ENCODE measurements at regions not wholly inside any gene's neighbourhood (a gene's known extent, or its start where the extent isn't known, plus 50 kb on each side); places are given as distances from the start of the nearest gene placed in this dataset.

DNA sequence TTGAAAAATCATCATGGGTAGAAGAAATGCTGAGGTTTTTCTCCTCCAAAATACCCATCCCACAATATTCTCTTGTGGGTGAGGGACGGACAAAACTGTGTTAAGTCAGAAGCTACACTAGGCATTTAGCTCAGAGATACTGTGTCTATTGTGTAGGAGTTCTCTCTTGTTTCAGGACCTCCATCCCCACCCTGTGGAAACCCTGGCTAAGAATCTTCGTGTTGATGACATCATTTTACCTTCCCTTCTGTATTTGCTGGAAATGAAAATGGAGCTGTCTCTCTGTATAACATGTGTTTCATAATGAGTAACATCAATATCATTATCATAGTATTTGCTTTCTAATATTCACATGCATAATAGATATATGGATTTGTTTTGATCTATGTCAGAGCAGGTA, 1193.0 kb upstream of the CITED2 start:
- H3K36me3 Mint-ChIP-seq = no peaks in the 10 kb centered on the region
- peaks cover 2 to 6% of the 10 kb centered on the region in 2 donors for H3K4me1 Mint-ChIP-seq
- H3K9me3 Mint-ChIP-seq = no peaks in the 10 kb centered on the region
- no peak for ATAC-seq (replicated peaks)
- H3K4me3 Mint-ChIP-seq = no peak overlapping the region
- H3K27ac Mint-ChIP-seq = no peak overlapping the region
- H3K27me3 Mint-ChIP-seq = no peaks in the 10 kb centered on the region
- DNase-seq = no peak

DNA sequence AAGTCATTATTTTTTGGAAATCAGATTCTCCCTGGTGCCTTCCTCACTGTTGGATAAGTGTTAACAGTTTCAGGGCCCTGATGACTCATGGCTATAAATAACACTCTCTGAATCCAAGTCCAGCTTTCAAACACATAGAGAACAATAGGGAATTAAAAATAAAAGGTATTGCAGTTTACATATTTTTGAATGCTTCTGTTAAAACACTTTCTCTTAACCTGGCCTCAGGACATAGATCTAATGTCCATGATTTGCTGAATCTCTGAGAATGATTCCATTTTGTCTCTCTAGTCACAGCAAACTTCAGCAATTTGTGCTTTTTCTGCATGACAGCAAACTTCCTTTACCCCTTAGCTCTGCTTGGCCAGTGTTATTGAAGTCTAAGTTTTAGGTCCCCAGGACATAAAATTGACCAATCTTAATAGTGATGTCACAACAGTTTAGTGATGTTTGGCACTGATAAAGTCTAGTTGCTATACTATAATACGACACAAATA, 1192.4 kb upstream of the CITED2 start:
- Mint-ChIP-seq H3K9me3 (no peaks in the 10 kb centered on the region), H3K36me3 (no peaks in the 10 kb centered on the region), H3K27me3 (no peaks in the 10 kb centered on the region), H3K27ac (no peak overlapping the region), H3K4me1 (no peaks in the 10 kb centered on the region), H3K4me3 (no peak overlapping the region)
- DNase-seq (no peak), ATAC-seq (replicated peaks) (no peak)

DNA sequence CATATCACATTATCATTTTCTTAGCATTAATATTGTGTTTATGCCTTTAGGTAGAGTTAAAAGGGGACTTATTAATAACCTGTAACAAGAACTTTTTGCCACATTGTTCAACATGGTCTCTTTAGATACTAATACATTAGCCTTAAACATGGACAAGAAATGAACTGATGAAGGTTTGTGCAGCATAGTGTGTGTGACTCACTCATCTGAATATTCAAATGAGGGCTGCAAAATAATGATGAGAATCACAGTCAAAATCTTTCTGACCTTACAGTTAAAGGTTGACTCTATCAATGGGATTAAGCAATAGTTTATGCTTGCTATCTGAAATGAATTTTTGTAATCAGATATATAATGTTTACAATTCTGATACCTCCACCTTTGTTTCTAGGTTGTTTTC, 1189.3 kb upstream of the CITED2 start:
- Mint-ChIP-seq H3K27me3 (no peaks in the 10 kb centered on the region), H3K27ac (no peak overlapping the region), H3K4me3 (no peak overlapping the region), H3K36me3 (no peaks in the 10 kb centered on the region), H3K9me3 (no peaks in the 10 kb centered on the region), H3K4me1 (no peaks in the 10 kb centered on the region)
- DNase-seq (no peak), ATAC-seq (replicated peaks) (no peak)

DNA sequence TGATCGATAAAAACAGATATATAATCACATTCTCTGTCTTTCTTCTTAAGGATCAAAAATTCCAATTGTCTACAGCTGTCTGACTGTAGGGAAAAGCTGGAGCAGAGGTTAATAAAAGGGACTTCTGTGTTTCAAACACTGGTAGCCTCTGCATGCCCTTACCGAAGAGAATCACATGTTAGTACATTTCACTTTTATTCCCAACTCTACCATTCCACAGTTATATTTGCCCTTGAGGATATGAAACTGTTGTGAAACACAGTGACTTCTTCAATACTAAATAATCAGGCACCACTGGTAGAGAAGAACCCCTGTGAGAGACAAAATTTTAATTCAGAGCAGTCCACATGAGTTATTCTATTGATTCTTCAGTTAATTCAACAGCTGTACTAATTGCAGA, 1187.3 kb upstream of the CITED2 start:
- Mint-ChIP-seq H3K27ac (no peak overlapping the region), H3K36me3 (no peaks in the 10 kb centered on the region), H3K27me3 (no peaks in the 10 kb centered on the region), H3K4me3 (no peak overlapping the region), H3K4me1 (no peaks in the 10 kb centered on the region), H3K9me3 (no peaks in the 10 kb centered on the region)
- ATAC-seq (replicated peaks) (no peak), DNase-seq (no peak)

DNA sequence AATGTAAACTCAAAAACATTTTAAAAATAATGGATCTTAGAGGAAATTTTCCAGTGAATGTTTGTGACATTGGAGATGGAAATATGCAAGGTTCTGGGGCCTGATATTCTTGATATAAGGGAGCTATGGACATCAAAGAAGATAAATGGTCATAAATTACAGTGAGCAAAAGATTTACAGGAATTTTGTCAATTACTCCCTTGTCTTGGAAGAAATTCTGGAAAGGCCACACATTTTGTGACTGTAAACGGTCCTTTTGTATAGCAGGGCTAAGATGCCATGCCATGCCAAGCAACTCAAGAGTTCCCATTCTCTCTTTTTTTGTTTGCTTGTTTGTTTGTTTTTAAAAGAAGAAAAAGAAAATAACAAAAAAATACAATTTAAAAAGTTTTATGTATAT, 1186.2 kb upstream of the CITED2 start:
- DNase-seq = no peak
- Mint-ChIP-seq H3K27ac (no peak overlapping the region), H3K27me3 (no peaks in the 10 kb centered on the region), H3K4me1 (no peaks in the 10 kb centered on the region), H3K4me3 (no peak overlapping the region), H3K36me3 (no peaks in the 10 kb centered on the region), H3K9me3 (no peaks in the 10 kb centered on the region)
- no peak for ATAC-seq (replicated peaks)

DNA sequence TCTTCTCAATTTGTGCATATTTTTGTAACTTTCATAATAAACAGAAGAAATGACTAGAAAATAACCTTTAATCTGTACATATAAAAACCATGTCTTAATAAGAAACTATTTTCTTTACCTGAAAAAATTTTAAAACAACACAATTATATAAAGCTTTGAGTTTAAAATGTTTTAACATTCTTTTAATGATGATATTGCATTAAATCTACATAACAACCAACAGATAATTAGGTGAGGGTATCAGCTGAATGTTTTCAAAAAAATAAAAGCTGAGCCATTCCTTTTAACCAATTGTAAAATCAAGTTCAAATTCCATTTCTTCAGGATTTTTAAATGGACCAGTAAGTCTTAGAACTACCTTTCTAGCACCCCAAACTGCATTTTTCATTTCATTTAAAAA, 1185.0 kb upstream of the CITED2 start:
- Mint-ChIP-seq H3K4me1 (no peaks in the 10 kb centered on the region), H3K4me3 (no peak overlapping the region), H3K36me3 (no peaks in the 10 kb centered on the region), H3K9me3 (no peaks in the 10 kb centered on the region), H3K27me3 (no peaks in the 10 kb centered on the region), H3K27ac (no peak overlapping the region)
- ATAC-seq (replicated peaks) = no peak
- no peak for DNase-seq

DNA sequence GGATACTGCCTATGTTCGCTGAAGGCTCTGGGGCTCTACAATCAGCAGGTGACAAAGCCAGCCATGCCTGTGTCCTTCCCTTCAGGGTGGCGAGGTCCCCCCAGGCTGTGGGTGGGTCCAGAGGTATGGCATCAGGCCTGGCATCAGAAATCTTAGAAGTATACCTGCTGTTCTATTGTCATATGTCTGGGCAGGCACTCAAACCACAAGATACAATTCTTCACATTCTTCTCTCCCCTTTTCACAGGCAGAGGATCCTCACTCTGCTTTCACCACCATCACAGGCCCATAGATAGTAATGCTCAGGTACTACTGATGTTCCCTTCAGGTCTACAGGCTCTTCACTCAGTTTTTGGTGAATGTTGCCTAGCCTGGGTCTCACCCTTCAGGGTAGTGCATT, 1180.0 kb upstream of the CITED2 start:
- no peak for ATAC-seq (replicated peaks)
- H3K27ac Mint-ChIP-seq = no peak overlapping the region
- H3K4me3 Mint-ChIP-seq = no peak overlapping the region
- H3K9me3 Mint-ChIP-seq = peaks cover 0 to 2% of the 10 kb centered on the region in 2 donors
- no peaks in the 10 kb centered on the region for H3K4me1 Mint-ChIP-seq
- no peak for DNase-seq
- H3K36me3 Mint-ChIP-seq = no peaks in the 10 kb centered on the region
- H3K27me3 Mint-ChIP-seq = no peaks in the 10 kb centered on the region

DNA sequence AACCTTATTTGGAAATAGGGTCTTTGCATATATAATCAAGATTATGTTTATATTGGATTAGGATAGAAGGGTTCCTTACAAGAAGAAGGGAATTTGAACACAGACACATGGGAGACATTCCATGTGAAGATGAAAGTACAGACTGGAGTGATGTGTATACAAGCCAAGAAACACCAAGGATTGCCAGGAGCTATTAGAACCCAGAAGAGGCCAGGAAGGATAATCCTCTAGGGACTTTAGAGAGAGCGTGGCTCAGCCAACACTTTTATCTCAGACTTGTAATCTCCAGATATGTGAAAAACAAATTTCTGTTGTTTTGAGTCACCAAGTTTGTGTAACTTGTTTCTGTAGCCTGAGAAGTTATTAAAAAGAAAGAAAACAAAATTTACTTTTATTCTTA, 1173.9 kb upstream of the CITED2 start:
- no peak overlapping the region for H3K27ac Mint-ChIP-seq
- H3K4me1 Mint-ChIP-seq = no peaks in the 10 kb centered on the region
- no peak for ATAC-seq (replicated peaks)
- H3K36me3 Mint-ChIP-seq = no peaks in the 10 kb centered on the region
- H3K27me3 Mint-ChIP-seq = no peaks in the 10 kb centered on the region
- DNase-seq = no peak
- H3K4me3 Mint-ChIP-seq = no peak overlapping the region
- peaks cover 0 to 2% of the 10 kb centered on the region in 2 donors for H3K9me3 Mint-ChIP-seq

DNA sequence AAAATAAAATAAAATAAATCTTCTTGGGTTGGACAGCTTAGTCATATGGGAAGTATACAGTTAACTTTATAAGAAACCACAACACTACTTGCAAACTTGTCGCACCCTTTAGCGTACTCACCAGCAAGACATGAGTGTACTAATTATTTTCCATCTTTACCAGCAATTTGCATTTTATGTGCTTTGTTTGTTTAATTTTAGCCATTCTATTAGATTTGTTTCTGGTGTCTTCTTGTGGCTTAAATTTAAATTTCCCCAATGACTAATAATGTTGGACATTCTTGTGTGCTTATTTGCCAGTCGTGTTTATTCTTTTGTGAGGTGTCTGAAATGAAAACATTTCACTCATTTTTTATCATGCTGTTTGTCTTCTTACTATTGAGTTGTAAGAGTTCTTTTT, 1172.2 kb upstream of the CITED2 start:
- Mint-ChIP-seq H3K36me3 (no peaks in the 10 kb centered on the region), H3K27me3 (no peaks in the 10 kb centered on the region), H3K9me3 (peaks cover 0 to 2% of the 10 kb centered on the region in 2 donors), H3K27ac (no peak overlapping the region), H3K4me1 (no peaks in the 10 kb centered on the region), H3K4me3 (no peak overlapping the region)
- ATAC-seq (replicated peaks) (no peak), DNase-seq (no peak)

DNA sequence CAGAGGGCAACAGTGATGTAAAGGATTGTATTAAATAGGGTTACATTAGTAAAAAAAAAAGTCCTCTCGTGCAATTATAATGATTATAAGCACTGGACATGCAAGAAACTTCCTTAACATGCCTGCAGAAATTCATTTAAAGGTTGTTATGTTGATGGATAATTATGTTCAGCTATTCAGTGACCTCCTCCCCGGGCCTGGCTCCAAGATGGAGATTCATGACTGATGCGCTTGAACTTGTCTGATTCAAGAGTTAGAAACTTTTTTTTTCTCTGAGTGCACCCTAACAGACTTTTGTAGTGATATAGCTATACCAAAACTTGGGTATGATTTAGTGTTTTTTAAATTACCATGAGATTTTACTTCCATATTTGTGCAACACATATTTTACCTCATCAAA, 1170.0 kb upstream of the CITED2 start:
- Mint-ChIP-seq H3K4me3 (no peak overlapping the region), H3K27ac (no peak overlapping the region), H3K9me3 (no peaks in the 10 kb centered on the region), H3K36me3 (no peaks in the 10 kb centered on the region), H3K4me1 (no peaks in the 10 kb centered on the region), H3K27me3 (no peaks in the 10 kb centered on the region)
- no peak for DNase-seq
- no peak for ATAC-seq (replicated peaks)

DNA sequence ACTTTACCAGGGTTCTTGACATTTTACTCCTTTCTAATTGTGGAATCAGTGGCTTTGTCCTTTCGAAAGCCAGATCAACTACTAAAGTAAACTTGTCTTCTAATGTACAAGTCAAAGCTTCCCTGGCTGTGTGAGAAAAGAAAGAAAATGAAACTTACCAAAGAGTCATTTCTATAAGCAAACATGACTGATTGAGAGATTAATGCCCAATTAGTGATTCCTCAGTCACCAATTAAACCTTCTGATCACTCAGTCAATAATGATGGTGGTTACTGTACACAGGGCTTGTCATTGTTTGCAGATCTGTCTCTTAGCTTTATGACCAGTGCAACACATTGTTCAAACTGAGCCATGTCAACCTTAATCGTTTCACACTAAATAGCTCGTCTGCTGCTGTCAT, 1168.4 kb upstream of the CITED2 start:
- ATAC-seq (replicated peaks) = no peak
- no peak for DNase-seq
- Mint-ChIP-seq H3K4me3 (no peak overlapping the region), H3K4me1 (no peaks in the 10 kb centered on the region), H3K36me3 (no peaks in the 10 kb centered on the region), H3K27me3 (no peaks in the 10 kb centered on the region), H3K27ac (no peak overlapping the region), H3K9me3 (no peaks in the 10 kb centered on the region)

DNA sequence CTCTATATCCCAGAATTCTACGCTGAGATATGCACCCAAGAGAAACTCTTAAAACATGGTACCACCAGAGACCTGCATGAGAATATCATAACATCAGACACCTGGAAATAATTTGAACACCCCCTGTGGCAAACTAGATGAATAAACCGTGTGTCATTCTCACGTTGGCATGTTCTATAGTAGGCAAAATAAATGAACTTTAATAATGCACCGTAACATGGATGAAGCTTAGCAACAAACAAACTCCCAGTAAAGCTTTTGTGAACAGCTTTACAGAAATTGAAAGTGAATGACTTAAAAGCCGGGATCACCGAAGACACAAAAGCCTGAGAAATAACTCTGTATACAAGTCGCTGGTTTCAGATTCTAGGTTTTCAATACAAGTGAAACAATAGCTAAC, 1166.8 kb upstream of the CITED2 start:
- Mint-ChIP-seq H3K9me3 (peaks cover 0 to 1% of the 10 kb centered on the region in 2 donors), H3K4me1 (no peaks in the 10 kb centered on the region), H3K27ac (no peak overlapping the region), H3K4me3 (no peak overlapping the region), H3K36me3 (no peaks in the 10 kb centered on the region), H3K27me3 (no peaks in the 10 kb centered on the region)
- no peak for ATAC-seq (replicated peaks)
- DNase-seq = no peak

DNA sequence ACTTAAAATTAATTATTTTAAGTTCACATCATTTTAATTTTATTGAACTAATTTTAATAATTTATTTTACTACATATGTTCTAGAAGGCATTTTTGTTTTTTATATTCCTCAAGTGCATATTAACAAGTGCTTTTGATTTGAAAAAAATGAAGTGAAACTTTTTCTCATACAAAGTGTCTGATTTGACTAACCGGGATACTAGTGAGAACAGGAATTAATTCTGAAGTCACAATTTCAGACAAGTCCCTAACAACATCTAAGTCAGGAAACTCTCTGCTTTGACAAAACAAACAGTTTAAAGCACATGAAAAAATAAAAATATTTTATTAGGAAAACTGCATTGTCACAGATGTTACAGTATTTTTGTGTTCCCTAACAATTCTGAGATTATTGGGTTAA, 1166.3 kb upstream of the CITED2 start:
- no peak for ATAC-seq (replicated peaks)

DNA sequence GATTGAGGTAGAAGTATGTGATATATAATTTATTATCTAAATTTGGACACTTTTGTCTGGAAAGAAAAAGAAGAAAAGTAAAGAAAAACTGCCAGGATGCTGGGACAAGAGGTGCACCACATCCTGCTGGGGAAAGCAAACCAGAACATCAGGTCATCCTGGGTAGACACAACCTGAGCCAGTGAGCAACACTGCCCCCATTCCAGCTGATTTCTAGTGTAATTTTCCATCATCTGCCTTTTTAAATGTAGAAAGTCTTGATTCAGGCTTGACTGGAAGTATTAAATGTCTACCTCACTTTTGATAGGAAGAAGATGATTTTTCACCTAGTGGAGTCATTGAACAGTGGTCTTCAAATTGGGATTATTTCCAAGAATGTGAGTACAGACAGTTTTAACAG, 1164.5 kb upstream of the CITED2 start:
- DNase-seq = no peak
- H3K9me3 Mint-ChIP-seq = peaks cover 11 to 12% of the 10 kb centered on the region in 2 donors
- no peaks in the 10 kb centered on the region for H3K4me1 Mint-ChIP-seq
- H3K4me3 Mint-ChIP-seq = no peak overlapping the region
- no peaks in the 10 kb centered on the region for H3K27me3 Mint-ChIP-seq
- H3K27ac Mint-ChIP-seq = no peak overlapping the region
- no peak for ATAC-seq (replicated peaks)
- H3K36me3 Mint-ChIP-seq = no peaks in the 10 kb centered on the region

More for the DNA sequence above, 1166.3 kb upstream of the CITED2 start:
- H3K9me3 Mint-ChIP-seq = peaks cover under 1 to 3% of the 10 kb centered on the region in 2 donors
- no peak overlapping the region for H3K27ac Mint-ChIP-seq
- DNase-seq = no peak
- no peaks in the 10 kb centered on the region for H3K27me3 Mint-ChIP-seq
- H3K4me1 Mint-ChIP-seq = no peaks in the 10 kb centered on the region
- H3K36me3 Mint-ChIP-seq = no peaks in the 10 kb centered on the region
- no peak overlapping the region for H3K4me3 Mint-ChIP-seq

DNA sequence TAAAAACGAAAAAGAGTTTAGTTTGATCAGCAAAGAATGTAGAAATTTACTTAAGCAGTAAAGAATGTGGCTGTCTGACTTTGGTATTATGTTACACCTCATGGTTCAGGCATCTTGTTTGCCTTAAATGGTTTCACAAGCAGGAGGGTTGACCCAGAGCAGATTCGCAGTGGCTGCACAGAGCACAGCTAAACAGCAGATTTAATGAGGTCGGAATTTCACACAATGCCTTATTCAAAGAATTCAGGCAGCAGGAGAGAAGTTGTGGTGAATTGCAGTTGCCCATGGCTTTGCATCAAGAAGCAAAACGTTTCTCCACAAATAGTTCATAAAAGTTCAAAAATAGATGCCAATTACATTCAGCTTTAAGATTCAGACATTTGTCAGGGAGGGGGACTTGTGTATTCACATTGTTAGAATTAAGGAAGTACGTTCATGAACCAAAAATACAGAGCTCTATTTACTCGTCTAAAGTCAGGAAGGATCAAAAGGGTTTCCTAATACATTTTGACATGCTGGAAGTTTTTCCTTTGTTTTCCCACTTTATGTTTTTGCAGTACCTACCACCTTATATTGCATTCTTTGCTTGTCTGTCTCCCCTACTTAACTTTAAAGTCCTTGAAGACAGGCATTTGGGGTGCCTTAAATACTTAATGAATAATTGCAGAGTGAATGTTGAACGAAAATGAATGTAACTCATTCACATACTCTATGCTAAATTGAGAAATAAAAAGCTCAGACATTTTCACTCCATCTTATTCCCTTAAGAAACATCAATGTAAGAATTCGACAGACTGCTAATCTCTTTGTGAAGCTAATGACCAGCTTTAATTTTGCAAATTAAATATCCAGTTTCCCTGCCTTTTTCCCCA, 1163.6 kb upstream of the CITED2 start:
- no peaks in the 10 kb centered on the region for H3K4me1 Mint-ChIP-seq
- no peak overlapping the region for H3K27ac Mint-ChIP-seq
- ATAC-seq (replicated peaks) = no peak
- no peaks in the 10 kb centered on the region for H3K36me3 Mint-ChIP-seq
- no peak for DNase-seq
- no peaks in the 10 kb centered on the region for H3K27me3 Mint-ChIP-seq
- H3K4me3 Mint-ChIP-seq = no peak overlapping the region
- H3K9me3 Mint-ChIP-seq = peaks cover 11 to 13% of the 10 kb centered on the region in 2 donors

All from stimulated activated naive B cell treated with anti-CD40 and anti-IgM and Interleukin-4, amounts not matched to agents 10 μg/mL and 1 μg/mL and 100 μg/mL, for 72 hours (primary cell).